HCT116 (cell line): ENCODE measurements at regions not wholly inside any gene's neighbourhood (a gene's known extent, or its start where the extent isn't known, plus 50 kb on each side); places are given as distances from the start of the nearest gene placed in this dataset.

Experiments
- ATAC-seq: fragments of 200-7000 bp; cut with Tn5 transposase; 2 replicates; pipeline ENCODE4 v1.9.1; 2020; ENCODE audit warnings: mild to moderate bottlenecking, moderate library complexity
- BruUV-seq: library from RNA; stranded (reverse); fragments of 400-500 nt; replicated peaks from 2 replicates; lab custom pipeline; 2021; lab: Mats Ljungman, UMichigan
- CTCF ChIA-PET: fragments of 300-600 bp; sonication (Branson Sonifier 250); formaldehyde crosslinking; loops from one replicate; lab custom pipeline; 2021; ENCODE audit warnings: antibody characterized with exemption; lab: Charles Lee
- POLR2A ChIA-PET: fragments of 300-600, 350-600 bp; sonication (Branson Sonifier 250); formaldehyde crosslinking; loops from one replicate; lab custom pipeline; 2021; ENCODE audit warnings: antibody characterized with exemption; lab: Charles Lee
- RAD21 ChIA-PET, 2 experiments: fragments of 300-600 bp; sonication (Branson Sonifier 250); formaldehyde crosslinking; loops; one replicate each; lab custom pipeline; 2023; ENCODE audit warnings: low total read pairs in 2 of 2; ENCODE audit not compliant: uncharacterized antibody in 2 of 2, unreplicated experiment in 2 of 2, low non-redundant PET in 1 of 2; lab: Charles Lee
- DNase-seq: peaks from one replicate; pipeline ENCODE4 v3.0.0-alpha.2; 2010; ENCODE audit warnings: low read depth, low spot score
- H2AFZ ChIP-seq: fragments of 200-600 bp; shearing (Covaris generic), sonication (generic); 2 replicates; pipeline ENCODE4 v1.6.1; 2017; ENCODE audit warnings: low read depth, mixed run types, mixed read lengths, antibody characterized with exemption, low read length; ENCODE audit not compliant: poor library complexity, severe bottlenecking
- H3K27ac ChIP-seq: 2 replicates; pipeline ENCODE4 v1.5.1; 2012; ENCODE audit warnings: low read depth, low read length
- H3K27me3 ChIP-seq: fragments of 200-600 bp; sonication (generic); 2 replicates; pipeline ENCODE4 v1.6.1; 2016; ENCODE audit warnings: mixed run types, low read length, mixed read lengths; ENCODE audit not compliant: insufficient read depth
- H3K36me3 ChIP-seq, 2 experiments: fragments of 200-500 bp in 1 of 2; fragments of 200-600 bp in 1 of 2; sonication (Bioruptor generic) in 1 of 2; sonication (generic) in 1 of 2; 2 replicates each; pipeline versions ENCODE4 v1.5.1 to v1.6.1; 2014 to 2016; ENCODE audit warnings: low read length in 2 of 2, inconsistent platforms in 1 of 2, mixed read lengths in 1 of 2, mixed run types in 1 of 2; ENCODE audit not compliant: insufficient read depth in 2 of 2, control insufficient read depth in 1 of 2
- H3K4me1 ChIP-seq, 2 experiments: fragments of 200-600 bp in 1 of 2; sonication (generic) in 1 of 2; 2 replicates each; pipeline versions ENCODE4 v1.5.1 to v1.6.1; 2012 to 2017; ENCODE audit warnings: low read length in 2 of 2, inconsistent platforms in 1 of 2, mild to moderate bottlenecking in 1 of 2, mixed read lengths in 1 of 2, mixed run types in 1 of 2, moderate library complexity in 1 of 2; ENCODE audit not compliant: insufficient read depth in 2 of 2, control insufficient read depth in 1 of 2
- H3K4me2 ChIP-seq: fragments of 200-600 bp; sonication (generic); 2 replicates; pipeline ENCODE4 v1.6.1; 2017; ENCODE audit warnings: mixed run types, low read length, mixed read lengths
- H3K4me3 ChIP-seq, 2 experiments: fragments of 200-600 bp in 1 of 2; sonication (generic) in 1 of 2; replicated peaks in 1 of 2; 2 replicates each; pipeline ENCODE4 v1.5.1; 2011 to 2016; ENCODE audit warnings: low read length in 2 of 2, control low read depth in 1 of 2, low read depth in 1 of 2, mild to moderate bottlenecking in 1 of 2, mixed read lengths in 1 of 2, mixed run types in 1 of 2
- H3K79me2 ChIP-seq: fragments of 200-600 bp; sonication (generic); 2 replicates; pipeline ENCODE4 v1.6.1; 2017; ENCODE audit warnings: mild to moderate bottlenecking, mixed run types, low read length, moderate library complexity, mixed read lengths; ENCODE audit not compliant: insufficient read depth
- H3K9ac ChIP-seq: fragments of 200-600 bp; sonication (generic); 2 replicates; pipeline ENCODE4 v1.6.1; 2016; ENCODE audit warnings: low read length, mixed read lengths
- H3K9me2 ChIP-seq: fragments of 200-600 bp; sonication (generic), shearing (Covaris generic); 2 replicates; pipeline ENCODE4 v1.6.1; 2017; ENCODE audit warnings: mixed run types, mild to moderate bottlenecking, moderate library complexity; ENCODE audit not compliant: insufficient read depth
- H3K9me3 ChIP-seq, 2 experiments: fragments of 200-500 bp in 1 of 2; fragments of 200-600 bp in 1 of 2; sonication (Bioruptor generic) in 1 of 2; sonication (generic) in 1 of 2; 2 replicates each; pipeline ENCODE4 v1.6.1; 2014 to 2017; ENCODE audit warnings: low read length in 2 of 2, mixed read lengths in 2 of 2, inconsistent platforms in 1 of 2, low read depth in 1 of 2, mild to moderate bottlenecking in 1 of 2, mixed run types in 1 of 2, moderate library complexity in 1 of 2; ENCODE audit not compliant: control insufficient read depth in 1 of 2, insufficient read depth in 1 of 2
- H4K20me1 ChIP-seq: fragments of 200-600 bp; sonication (generic), shearing (Covaris generic); 2 replicates; pipeline ENCODE4 v1.6.1; 2017; ENCODE audit warnings: mixed run types, mild to moderate bottlenecking, moderate library complexity; ENCODE audit not compliant: insufficient read depth
- ATF3 ChIP-seq: IDR thresholded peaks from 2 replicates; pipeline ENCODE4 v1.6.1; 2012
- EGR1 ChIP-seq: IDR thresholded peaks from 2 replicates; pipeline ENCODE4 v1.6.1; 2012; ENCODE audit warnings: low read depth
- ELF1 ChIP-seq: IDR thresholded peaks from 2 replicates; pipeline ENCODE4 v1.6.1; 2012; ENCODE audit warnings: low read depth, borderline replicate concordance
- EZH2phosphoT487 ChIP-seq: fragments of 200-600 bp; IDR thresholded peaks from 2 replicates; pipeline ENCODE4 v1.6.1; 2018; ENCODE audit warnings: antibody characterized with exemption, borderline replicate concordance
- FOSL1 ChIP-seq: IDR thresholded peaks from 2 replicates; pipeline ENCODE4 v1.6.1; 2012; ENCODE audit warnings: low read depth
- MAX ChIP-seq: IDR thresholded peaks from 2 replicates; pipeline ENCODE4 v1.6.1; 2012
- POLR2A ChIP-seq: IDR thresholded peaks from 2 replicates; pipeline ENCODE4 v1.7.0; 2011; ENCODE audit warnings: borderline replicate concordance; ENCODE audit not compliant: insufficient read depth, insufficient read length; ENCODE audit errors: extremely low read depth
- RAD21 ChIP-seq: IDR thresholded peaks from 2 replicates; pipeline ENCODE4 v1.6.1; 2012; ENCODE audit warnings: low read depth, mild to moderate bottlenecking
- REST ChIP-seq: IDR thresholded peaks from 2 replicates; pipeline ENCODE4 v1.6.1; 2012; ENCODE audit warnings: low read depth
- SIN3A ChIP-seq: IDR thresholded peaks from 2 replicates; pipeline ENCODE4 v1.6.1; 2012; ENCODE audit warnings: low read depth
- SP1 ChIP-seq: IDR thresholded peaks from 2 replicates; pipeline ENCODE4 v1.6.1; 2012; ENCODE audit warnings: low read depth
- SRF ChIP-seq: IDR thresholded peaks from 2 replicates; pipeline ENCODE4 v1.6.1; 2012; ENCODE audit warnings: low read depth
- TCF7L2 ChIP-seq: IDR thresholded peaks from 2 replicates; pipeline ENCODE4 v1.7.0; 2011; ENCODE audit warnings: borderline replicate concordance, inconsistent platforms; ENCODE audit not compliant: insufficient read depth, insufficient read length; ENCODE audit errors: extremely low read depth
- YY1 ChIP-seq: IDR thresholded peaks from 2 replicates; pipeline ENCODE4 v1.6.1; 2011; ENCODE audit warnings: low read length, low read depth, moderate library complexity, mild to moderate bottlenecking; ENCODE audit not compliant: insufficient replicate concordance; ENCODE audit errors: extremely low read depth
- ZBTB33 ChIP-seq: IDR thresholded peaks from 2 replicates; pipeline ENCODE4 v1.6.1; 2011; ENCODE audit warnings: mild to moderate bottlenecking, low read length, moderate library complexity; ENCODE audit not compliant: insufficient replicate concordance; ENCODE audit errors: extremely low read depth
- ZFX ChIP-seq: fragments of 450-650 bp; IDR thresholded peaks from 2 replicates; pipeline ENCODE4 v1.6.1; 2017
- ZNF274 ChIP-seq: fragments of 200-500 bp; sonication (Bioruptor generic); IDR thresholded peaks from 2 replicates; pipeline ENCODE4 v1.6.1; 2014; ENCODE audit warnings: mild to moderate bottlenecking, low read depth, low read length, inconsistent platforms
- intact Hi-C: fragments of 100-400 bp; cut with micrococcal nuclease; formaldehyde crosslinking; loops from 2 replicates; pipeline ENCODE4 v1.10.0; 2022

- Histone ChIP-seq H2AFZ (no peak overlapping the region), H3K36me3 (no peaks in the 10 kb centered on the region), H3K79me2 (no peaks in the 10 kb centered on the region), H3K9me3 (no peaks in the 10 kb centered on the region), H4K20me1 (no peaks in the 10 kb centered on the region), H3K4me1 (no peaks in the 10 kb centered on the region), H3K4me3 (no peak overlapping the region), H3K9ac (no peak overlapping the region), H3K27me3 (no peaks in the 10 kb centered on the region), H3K9me2 (no peaks in the 10 kb centered on the region), H3K4me2 (no peak overlapping the region), H3K27ac (no peak overlapping the region)
- ATAC-seq (no peak), DNase-seq (no peak)
- intact Hi-C loops, result no loop called here
- ChIA-PET RAD21 (no interaction called here), CTCF (interaction anchor here (0.6 kb wide), 1 partner anchor 230 kb away, joined by 4 read pairs; no protein-coding TSS in a partner anchor), POLR2A (no interaction called here)
- no peak for TF ChIP-seq FOSL1
- no peak for TF ChIP-seq MAX
- TF ChIP-seq SIN3A, result no peak
- TF ChIP-seq EZH2phosphoT487, result no peak
- no peak for TF ChIP-seq REST
- no peak for TF ChIP-seq SRF
- TF ChIP-seq ATF3, result no peak
- TF ChIP-seq EGR1, result no peak
- no peak for TF ChIP-seq YY1
- TF ChIP-seq ELF1, result no peak
- TF ChIP-seq POLR2A, result no peak
- TF ChIP-seq SP1, result no peak
- no peak for TF ChIP-seq ZNF274
- no peak for TF ChIP-seq ZBTB33
- TF ChIP-seq ZFX, result no peak
- TF ChIP-seq TCF7L2, result no peak
- TF ChIP-seq RAD21, result no peak
- BruUV-seq, result no TSS peak
Observed at GRCh38 chr7:47663213-47663612, 81.3 kb upstream of the TNS3 start.
